Right hindlimb (tissue), 1 donor: ENCODE measurements at regions not wholly inside any gene's neighbourhood (a gene's known extent, or its start where the extent isn't known, plus 50 kb on each side); places are given as distances from the start of the nearest gene placed in this dataset.
A peak's percentile ranks its signal among the peaks of the same experiment; 100 is the strongest.
"Not testable (repeated sequence)": the region's sequence is repeated elsewhere in the genome, so short reads cannot be mapped to it uniquely, and the experiment has no call there.

Experiments
- DNase-seq: peaks from one replicate; pipeline ENCODE4 v3.0.0-alpha.2; 2018

GRCh38 chr17:5978496-5978895, 91.7 kb upstream of the WSCD1 start:
- DNase-seq = no peak

GRCh38 chr17:5980941-5981340, 89.2 kb upstream of the WSCD1 start:
- DNase-seq = no peak

GRCh38 chr17:5986644-5987043, 83.5 kb upstream of the WSCD1 start:
- DNase-seq = no peak

DNA sequence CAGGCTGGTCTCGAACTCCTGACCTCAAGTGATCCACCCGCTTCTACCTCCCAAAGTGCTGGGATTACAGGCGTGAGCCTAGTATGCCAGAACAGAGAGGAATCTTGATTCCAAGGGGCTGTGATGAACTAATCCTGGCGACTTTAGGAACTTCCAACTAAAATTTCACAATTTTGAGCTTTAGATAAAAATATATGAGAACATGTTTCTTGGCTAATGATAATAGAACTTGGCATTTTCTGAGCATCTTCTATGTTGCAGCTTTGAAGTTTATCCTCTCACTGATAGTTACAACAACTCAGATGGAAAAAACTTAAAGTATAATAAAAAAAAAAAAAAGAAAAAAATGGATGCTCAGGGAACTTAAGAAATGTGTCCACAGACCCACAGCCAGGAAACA, 69.8 kb upstream of the WSCD1 start:
- no peak for DNase-seq

DNA sequence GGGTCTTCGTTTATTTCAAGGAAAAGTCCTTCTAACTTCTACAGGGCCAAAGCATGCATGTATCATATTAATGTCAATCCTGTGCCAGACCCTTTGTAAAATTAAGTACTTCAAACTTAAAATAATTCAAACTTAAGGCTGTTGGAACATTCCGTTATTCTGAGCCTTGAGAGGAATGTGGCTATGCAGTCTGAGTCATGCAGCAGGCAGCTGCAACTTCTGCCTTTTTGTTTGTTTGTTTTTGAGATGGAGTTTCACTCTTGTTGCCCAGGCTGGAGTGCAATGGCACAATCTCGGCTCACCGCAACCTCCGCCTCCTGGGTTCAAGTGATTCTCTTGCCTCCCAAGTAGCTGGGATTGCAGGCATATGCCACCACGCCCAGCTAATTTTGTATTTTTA, 67.0 kb upstream of the WSCD1 start:
- DNase-seq = not testable (repeated sequence)

DNA sequence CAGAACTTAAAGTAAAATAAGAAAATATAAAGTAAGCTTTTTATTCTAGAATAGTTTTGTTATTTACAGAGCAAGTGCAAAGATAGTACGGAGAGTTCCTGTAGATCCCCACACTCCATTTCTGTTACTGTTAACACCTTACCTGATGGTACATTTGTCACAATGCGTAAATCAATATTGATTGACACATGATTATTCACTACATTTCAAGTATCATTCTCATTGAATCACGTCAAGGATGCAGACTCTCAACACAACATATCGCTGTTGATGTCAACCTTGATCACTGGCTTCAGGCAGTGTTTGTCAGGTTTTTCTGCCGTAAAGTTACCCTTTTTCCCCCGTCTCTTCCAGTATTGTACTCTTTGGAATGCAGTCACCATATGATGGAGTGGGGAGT, 64.2 kb upstream of the WSCD1 start:
- no peak for DNase-seq

- DNase-seq = no peak
These were observed 59.0 kb upstream of the WSCD1 start for GRCh38 chr17:6011206-6011605.

- no peak for DNase-seq
These were observed 51.4 kb upstream of the WSCD1 start for GRCh38 chr17:6018788-6019187.

DNA sequence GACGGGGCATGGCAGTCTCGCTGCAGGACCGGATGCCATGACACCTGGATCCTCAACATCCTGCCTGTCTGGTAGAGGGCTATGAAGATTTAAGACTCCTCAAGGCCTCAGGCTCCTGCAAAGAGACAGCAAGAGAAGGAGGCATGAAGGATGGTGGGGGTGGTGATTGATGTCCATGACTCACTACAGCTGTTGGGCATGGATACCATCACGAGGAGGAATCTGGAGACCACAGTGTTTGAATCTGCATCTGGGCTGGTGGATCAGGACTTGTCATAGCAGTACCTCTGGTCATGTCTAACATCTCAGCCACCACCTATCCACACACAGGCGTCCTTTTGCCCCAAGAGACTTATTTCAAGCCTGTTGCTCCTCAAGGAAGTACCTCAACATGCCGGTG, 50.2 kb upstream of the WSCD1 start:
- peak; percentile 26 for DNase-seq

DNA sequence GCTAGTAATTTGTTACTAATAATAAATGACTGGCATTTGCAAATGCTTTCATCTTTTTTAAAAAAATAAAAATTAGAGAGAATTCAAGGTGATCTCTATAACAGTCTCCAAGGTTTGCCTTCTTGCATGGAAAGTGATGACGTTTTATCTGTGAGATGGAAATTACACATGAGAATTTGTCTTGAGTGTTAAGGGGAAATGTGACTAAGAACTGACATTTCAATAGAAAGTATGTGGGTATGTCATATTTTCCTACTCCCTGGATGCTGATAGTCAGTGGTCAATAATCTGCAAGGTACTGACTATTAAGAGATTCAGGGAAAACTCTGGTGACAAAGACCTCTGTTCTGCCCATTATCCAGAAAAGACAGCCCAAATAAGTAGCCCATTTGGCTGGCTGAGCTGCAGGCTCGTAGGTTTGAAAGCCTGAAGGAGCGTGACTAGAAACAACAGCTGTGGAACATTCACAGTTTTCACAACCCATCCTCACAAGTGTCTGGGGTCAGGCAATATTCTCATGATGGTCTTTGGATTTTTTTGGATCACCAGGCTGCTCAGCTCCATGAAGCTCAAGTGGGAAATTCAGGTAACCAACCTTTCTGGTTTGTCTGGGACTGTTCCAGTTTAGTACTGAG, 49.7 kb upstream of the WSCD1 start:
- DNase-seq = no peak
